Neural progenitor cell (in vitro differentiated cells): ENCODE measurements at regions not wholly inside any gene's neighbourhood (a gene's known extent, or its start where the extent isn't known, plus 50 kb on each side); places are given as distances from the start of the nearest gene placed in this dataset.

Experiments
- DNase-seq: peaks from one replicate; pipeline ENCODE4 v3.0.0-alpha.2; 2016; ENCODE audit warnings: low spot score
- H2AFZ ChIP-seq: fragments of 200-600 bp; sonication (generic); replicated peaks from 2 replicates; pipeline ENCODE4 v1.6.1; 2016; ENCODE audit warnings: antibody characterized with exemption
- H3F3A ChIP-seq: fragments of 200-600 bp; sonication (generic); 2 replicates; pipeline ENCODE4 v1.6.1; 2016; ENCODE audit warnings: antibody characterized with exemption, low read depth
- H3K27ac ChIP-seq: fragments of 200-600 bp; sonication (generic); 2 replicates; pipeline ENCODE4 v1.5.1; 2016; ENCODE audit warnings: mild to moderate bottlenecking
- H3K27me3 ChIP-seq: fragments of 200-600 bp; sonication (generic); 2 replicates; pipeline ENCODE4 v1.6.1; 2016; ENCODE audit warnings: mild to moderate bottlenecking, moderate library complexity
- H3K36me3 ChIP-seq: fragments of 200-600 bp; sonication (generic); 2 replicates; pipeline ENCODE4 v1.5.1; 2016
- H3K4me1 ChIP-seq: fragments of 200-600 bp; sonication (generic); 2 replicates; pipeline ENCODE4 v1.6.1; 2016; ENCODE audit warnings: mixed run types
- H3K4me2 ChIP-seq: fragments of 200-600 bp; sonication (generic); 2 replicates; pipeline ENCODE4 v1.6.1; 2016
- H3K4me3 ChIP-seq: fragments of 200-600 bp; sonication (generic); 2 replicates; pipeline ENCODE4 v1.5.1; 2016
- H3K79me2 ChIP-seq: fragments of 200-600 bp; sonication (generic); 2 replicates; pipeline ENCODE4 v1.6.1; 2016; ENCODE audit warnings: low read depth
- H3K9ac ChIP-seq: fragments of 200-600 bp; sonication (generic); 2 replicates; pipeline ENCODE4 v1.6.1; 2016
- H3K9me3 ChIP-seq: fragments of 200-600 bp; sonication (generic); 2 replicates; pipeline ENCODE4 v1.5.1; 2016; ENCODE audit warnings: low read depth
- H4K20me1 ChIP-seq: fragments of 200-600 bp; sonication (generic); 2 replicates; pipeline ENCODE4 v1.6.1; 2016; ENCODE audit warnings: low read depth
- H3K27ac Mint-ChIP-seq: 3 replicates; pipeline ENCODE4 v1.8.0; 2021; ENCODE audit warnings: mixed read lengths
- H3K27me3 Mint-ChIP-seq: 2 replicates; pipeline ENCODE4 v1.8.0; 2022; ENCODE audit warnings: low read depth, mild to moderate bottlenecking, inconsistent platforms, moderate library complexity, mixed read lengths; ENCODE audit not compliant: insufficient read depth
- H3K36me3 Mint-ChIP-seq: 3 replicates; pipeline ENCODE4 v1.8.0; 2021; ENCODE audit warnings: mixed read lengths
- H3K4me1 Mint-ChIP-seq: 3 replicates; pipeline ENCODE4 v1.8.0; 2021; ENCODE audit warnings: mixed read lengths
- H3K4me3 Mint-ChIP-seq: 3 replicates; pipeline ENCODE4 v1.8.0; 2021; ENCODE audit warnings: mild to moderate bottlenecking, moderate library complexity, mixed read lengths
- H3K9me3 Mint-ChIP-seq: 3 replicates; pipeline ENCODE4 v1.8.0; 2020; ENCODE audit warnings: mixed read lengths
- CTCF ChIP-seq: fragments of 200-600 bp; sonication (generic); IDR thresholded peaks from 2 replicates; pipeline ENCODE4 v1.5.1; 2017; ENCODE audit warnings: antibody characterized with exemption, mild to moderate bottlenecking
- EZH2 ChIP-seq: fragments of 200-600 bp; sonication (generic); IDR thresholded peaks from 2 replicates; pipeline ENCODE4 v1.6.1; 2017; ENCODE audit warnings: antibody characterized with exemption, mild to moderate bottlenecking, moderate library complexity
- EZH2phosphoT487 ChIP-seq: fragments of 200-600 bp; sonication (generic); IDR thresholded peaks from 2 replicates; pipeline ENCODE4 v1.6.1; 2017; ENCODE audit warnings: antibody characterized with exemption

GRCh38 chr5:119873611-119874010 is 244.3 kb downstream of the FAM170A start:
- TF ChIP-seq EZH2 (no peak), EZH2phosphoT487 (no peak), CTCF (no peak)
- Histone ChIP-seq H3F3A (no peaks in the 10 kb centered on the region), H3K9me3 (no peaks in the 10 kb centered on the region), H3K4me2 (no peak overlapping the region), H3K36me3 (no peaks in the 10 kb centered on the region), H3K9ac (no peak overlapping the region), H3K4me1 (no peaks in the 10 kb centered on the region), H3K79me2 (no peaks in the 10 kb centered on the region), H3K27ac (no peak overlapping the region), H2AFZ (no peak overlapping the region), H3K4me3 (no peak overlapping the region), H3K27me3 (no peaks in the 10 kb centered on the region), H4K20me1 (no peaks in the 10 kb centered on the region)
- H3K36me3 Mint-ChIP-seq: no peaks in the 10 kb centered on the region
- H3K27me3 Mint-ChIP-seq: no peaks in the 10 kb centered on the region
- no peaks in the 10 kb centered on the region for H3K9me3 Mint-ChIP-seq
- H3K27ac Mint-ChIP-seq: no peak overlapping the region
- H3K4me1 Mint-ChIP-seq: peaks cover 2% of the 10 kb centered on the region
- no peak for DNase-seq
- H3K4me3 Mint-ChIP-seq: no peak overlapping the region

GRCh38 chr5:119876522-119876921 is 247.2 kb downstream of the FAM170A start:
- Histone ChIP-seq H3K79me2 (no peaks in the 10 kb centered on the region), H3K4me3 (no peak overlapping the region), H3K4me1 (no peaks in the 10 kb centered on the region), H2AFZ (no peak overlapping the region), H3K9ac (no peak overlapping the region), H3K27ac (no peak overlapping the region), H4K20me1 (no peaks in the 10 kb centered on the region), H3K36me3 (no peaks in the 10 kb centered on the region), H3K27me3 (no peaks in the 10 kb centered on the region), H3K4me2 (no peak overlapping the region), H3F3A (no peaks in the 10 kb centered on the region), H3K9me3 (no peaks in the 10 kb centered on the region)
- Mint-ChIP-seq H3K4me1 (peaks cover 3% of the 10 kb centered on the region), H3K36me3 (no peaks in the 10 kb centered on the region), H3K27ac (no peak overlapping the region), H3K9me3 (no peaks in the 10 kb centered on the region), H3K4me3 (no peak overlapping the region), H3K27me3 (no peaks in the 10 kb centered on the region)
- DNase-seq: no peak
- TF ChIP-seq EZH2 (no peak), CTCF (no peak)

- H3K4me3 ChIP-seq: no peak overlapping the region
- Mint-ChIP-seq H3K4me1 (peaks cover 3% of the 10 kb centered on the region), H3K36me3 (no peaks in the 10 kb centered on the region), H3K9me3 (no peaks in the 10 kb centered on the region), H3K4me3 (no peak overlapping the region), H3K27me3 (no peaks in the 10 kb centered on the region), H3K27ac (no peak overlapping the region)
- H3K4me2 ChIP-seq: no peak overlapping the region
- DNase-seq: peak; percentile 38
- H3F3A ChIP-seq: no peaks in the 10 kb centered on the region
- no peaks in the 10 kb centered on the region for H3K27me3 ChIP-seq
- no peaks in the 10 kb centered on the region for H3K4me1 ChIP-seq
- H3K9ac ChIP-seq: no peak overlapping the region
- H3K27ac ChIP-seq: no peak overlapping the region
- TF ChIP-seq EZH2: no peak
- TF ChIP-seq CTCF: no peak
- TF ChIP-seq EZH2phosphoT487: no peak
- H3K9me3 ChIP-seq: no peaks in the 10 kb centered on the region
- H3K79me2 ChIP-seq: no peaks in the 10 kb centered on the region
- H4K20me1 ChIP-seq: no peaks in the 10 kb centered on the region
- peak overlapping the region; percentile 0 for H2AFZ ChIP-seq
- H3K36me3 ChIP-seq: no peaks in the 10 kb centered on the region
These were observed 249.4 kb downstream of the FAM170A start for GRCh38 chr5:119878712-119879111.

GRCh38 chr5:119879446-119879845 is 250.1 kb downstream of the FAM170A start:
- no peak overlapping the region for H3K4me3 ChIP-seq
- H3K79me2 ChIP-seq: no peaks in the 10 kb centered on the region
- DNase-seq: no peak
- H3K9me3 Mint-ChIP-seq: no peaks in the 10 kb centered on the region
- H3K4me1 ChIP-seq: no peaks in the 10 kb centered on the region
- no peaks in the 10 kb centered on the region for H3K27me3 Mint-ChIP-seq
- no peak overlapping the region for H3K27ac ChIP-seq
- no peak overlapping the region for H3K4me2 ChIP-seq
- H3K9ac ChIP-seq: no peak overlapping the region
- H3K36me3 Mint-ChIP-seq: no peaks in the 10 kb centered on the region
- TF ChIP-seq EZH2phosphoT487 (no peak), EZH2 (no peak)
- no peaks in the 10 kb centered on the region for H3F3A ChIP-seq
- H4K20me1 ChIP-seq: no peaks in the 10 kb centered on the region
- H3K9me3 ChIP-seq: no peaks in the 10 kb centered on the region
- no peaks in the 10 kb centered on the region for H3K27me3 ChIP-seq
- H3K27ac Mint-ChIP-seq: no peak overlapping the region
- peaks cover 3% of the 10 kb centered on the region for H3K4me1 Mint-ChIP-seq
- no peak overlapping the region for H2AFZ ChIP-seq
- no peak overlapping the region for H3K4me3 Mint-ChIP-seq
- no peaks in the 10 kb centered on the region for H3K36me3 ChIP-seq
